Osteocyte (in vitro differentiated cells): ENCODE measurements at regions not wholly inside any gene's neighbourhood (a gene's known extent, or its start where the extent isn't known, plus 50 kb on each side); places are given as distances from the start of the nearest gene placed in this dataset.

ENCODE experiments used
- DNase-seq: peaks from one replicate; pipeline ENCODE4 v3.0.0; 2021; ENCODE audit warnings: mixed read lengths; ENCODE audit not compliant: unreplicated experiment; ENCODE audit errors: extremely low spot score
- H3K27ac Mint-ChIP-seq: one replicate; pipeline ENCODE4 v1.8.0; 2021; ENCODE audit warnings: mild to moderate bottlenecking, mixed read lengths; ENCODE audit not compliant: unreplicated experiment
- H3K27me3 Mint-ChIP-seq: one replicate; pipeline ENCODE4 v1.8.0; 2021; ENCODE audit warnings: mixed read lengths; ENCODE audit not compliant: unreplicated experiment
- H3K36me3 Mint-ChIP-seq: one replicate; pipeline ENCODE4 v1.8.0; 2021; ENCODE audit warnings: mixed read lengths; ENCODE audit not compliant: unreplicated experiment
- H3K4me1 Mint-ChIP-seq: one replicate; pipeline ENCODE4 v1.8.0; 2021; ENCODE audit warnings: mixed read lengths; ENCODE audit not compliant: unreplicated experiment
- H3K4me3 Mint-ChIP-seq: one replicate; pipeline ENCODE4 v1.8.0; 2021; ENCODE audit warnings: mild to moderate bottlenecking, moderate library complexity, mixed read lengths; ENCODE audit not compliant: unreplicated experiment
- H3K9me3 Mint-ChIP-seq: one replicate; pipeline ENCODE4 v1.8.0; 2021; ENCODE audit warnings: mixed read lengths; ENCODE audit not compliant: unreplicated experiment
- CTCF ChIP-seq: fragments of 200-600 bp; sonication (generic); IDR thresholded peaks from 2 replicates; pipeline ENCODE4 v1.5.0; 2021; ENCODE audit warnings: antibody characterized with exemption, mild to moderate bottlenecking, moderate library complexity

GRCh38 chr4:64581422-64581821, 172.2 kb upstream of the TECRL start:
- Mint-ChIP-seq H3K36me3 (no peaks in the 10 kb centered on the region), H3K27me3 (peaks cover 11% of the 10 kb centered on the region), H3K4me3 (no peak overlapping the region), H3K27ac (no peak overlapping the region), H3K9me3 (no peaks in the 10 kb centered on the region), H3K4me1 (no peaks in the 10 kb centered on the region)
- DNase-seq: no peak
- TF ChIP-seq CTCF: no peak

- H3K36me3 Mint-ChIP-seq: no peaks in the 10 kb centered on the region
- no peak for TF ChIP-seq CTCF
- no peak overlapping the region for H3K4me3 Mint-ChIP-seq
- H3K27ac Mint-ChIP-seq: no peak overlapping the region
- peaks cover 2% of the 10 kb centered on the region for H3K4me1 Mint-ChIP-seq
- no peak for DNase-seq
- no peaks in the 10 kb centered on the region for H3K9me3 Mint-ChIP-seq
- H3K27me3 Mint-ChIP-seq: peaks cover 2% of the 10 kb centered on the region
These were observed 154.9 kb upstream of the TECRL start for GRCh38 chr4:64564126-64564525.

- DNase-seq: no peak
- Mint-ChIP-seq H3K4me1 (peaks cover 2% of the 10 kb centered on the region), H3K4me3 (no peak overlapping the region), H3K36me3 (no peaks in the 10 kb centered on the region), H3K27me3 (peaks cover 2% of the 10 kb centered on the region), H3K27ac (no peak overlapping the region), H3K9me3 (no peaks in the 10 kb centered on the region)
- no peak for TF ChIP-seq CTCF
These were observed 150.3 kb upstream of the TECRL start for GRCh38 chr4:64559571-64559970.

GRCh38 chr4:64551125-64551524, 141.9 kb upstream of the TECRL start:
- H3K9me3 Mint-ChIP-seq: no peaks in the 10 kb centered on the region
- no peak for DNase-seq
- peaks cover 25% of the 10 kb centered on the region for H3K27me3 Mint-ChIP-seq
- H3K4me1 Mint-ChIP-seq: no peaks in the 10 kb centered on the region
- H3K36me3 Mint-ChIP-seq: no peaks in the 10 kb centered on the region
- no peak for TF ChIP-seq CTCF
- no peak overlapping the region for H3K27ac Mint-ChIP-seq
- no peak overlapping the region for H3K4me3 Mint-ChIP-seq

GRCh38 chr4:64545593-64545992, 136.3 kb upstream of the TECRL start:
- no peak overlapping the region for H3K27ac Mint-ChIP-seq
- no peak for TF ChIP-seq CTCF

More at GRCh38 chr4:64545593-64545992, 136.3 kb upstream of the TECRL start:
- Mint-ChIP-seq H3K4me3 (no peak overlapping the region), H3K9me3 (no peaks in the 10 kb centered on the region), H3K4me1 (no peaks in the 10 kb centered on the region), H3K36me3 (no peaks in the 10 kb centered on the region), H3K27me3 (peaks cover 26% of the 10 kb centered on the region)
- no peak for DNase-seq
